Activated CD4-positive, alpha-beta T cell treated with anti-CD3 and anti-CD28 coated beads, Interleukin-2, amount 50 U/mL, for 4 hours (primary cell): ENCODE measurements at regions not wholly inside any gene's neighbourhood (a gene's known extent, or its start where the extent isn't known, plus 50 kb on each side); places are given as distances from the start of the nearest gene placed in this dataset.

Experiments
- DNase-seq, 2 experiments: peaks; one replicate each; pipeline ENCODE4 v3.0.0-alpha.2; 2020

GRCh38 chr1:39085174-39085573, 59.0 kb downstream of the NDUFS5 start:
- no peak for DNase-seq

- DNase-seq: no peak
These were observed 60.2 kb downstream of the NDUFS5 start for GRCh38 chr1:39086386-39086785.

GRCh38 chr1:39086865-39087409, 60.8 kb downstream of the NDUFS5 start:
- no peak for DNase-seq

GRCh38 chr1:39087435-39087834, 61.3 kb downstream of the NDUFS5 start:
- no peak for DNase-seq

GRCh38 chr1:39088658-39089057, 62.5 kb downstream of the NDUFS5 start:
- no peak for DNase-seq

- DNase-seq: no peak
These were observed 63.9 kb downstream of the NDUFS5 start for GRCh38 chr1:39089931-39090521.

- no peak for DNase-seq
These were observed 64.7 kb downstream of the NDUFS5 start for GRCh38 chr1:39090757-39091380.

- peak; percentile 52 to 55 for DNase-seq
These were observed 65.9 kb downstream of the NDUFS5 start for GRCh38 chr1:39091845-39092645.

GRCh38 chr1:39094685-39095084, 68.5 kb downstream of the NDUFS5 start:
- no peak for DNase-seq

- DNase-seq: peak; percentile 48 to 56
These were observed 72.5 kb downstream of the NDUFS5 start for GRCh38 chr1:39098546-39099250.

- DNase-seq: no peak
These were observed 76.6 kb downstream of the NDUFS5 start for GRCh38 chr1:39102537-39103327.

- no peak for DNase-seq
These were observed 77.4 kb downstream of the NDUFS5 start for GRCh38 chr1:39103328-39104157.

GRCh38 chr1:39104158-39105060, 78.3 kb downstream of the NDUFS5 start:
- DNase-seq: no peak

GRCh38 chr1:39105061-39105840, 79.1 kb downstream of the NDUFS5 start:
- peak; percentile 51 to 55 for DNase-seq

GRCh38 chr1:39105841-39106765, 80.0 kb downstream of the NDUFS5 start:
- DNase-seq: peak; percentile 18 to 34

- DNase-seq: no peak
These were observed 80.7 kb downstream of the NDUFS5 start for GRCh38 chr1:39106801-39107327.

GRCh38 chr1:39107341-39108290, 81.5 kb downstream of the NDUFS5 start:
- DNase-seq: no peak
